ENCODE measurements at regions not wholly inside any gene's neighbourhood (a gene's known extent, or its start where the extent isn't known, plus 50 kb on each side); places are given as distances from the start of the nearest gene placed in this dataset.
A peak's percentile ranks its signal among the peaks of the same experiment; 100 is the strongest.

- Histone ChIP-seq H3K4me1 (ENCODE audit: insufficient read depth, low read length) (peaks cover 5% of the 10 kb centered on the region), H3K27me3 (ENCODE audit: insufficient read depth, low read length) (no peaks in the 10 kb centered on the region), H3K36me3 (ENCODE audit: insufficient read depth, low read length) (no peaks in the 10 kb centered on the region), H2AFZ (ENCODE audit: low read depth, low read length) (no peak overlapping the region), H3K9me3 (ENCODE audit: low read length) (no peaks in the 10 kb centered on the region), H3K4me3 (ENCODE audit: low read length) (no peak overlapping the region)
These were observed 108.1 kb upstream of the POU3F3 start for GRCh38 chr2:104745846-104746245.

- Histone ChIP-seq H3K27me3 (ENCODE audit: insufficient read depth, low read length) (no peaks in the 10 kb centered on the region), H3K9me3 (ENCODE audit: low read length) (no peaks in the 10 kb centered on the region), H2AFZ (ENCODE audit: low read depth, low read length) (no peak overlapping the region), H3K36me3 (ENCODE audit: insufficient read depth, low read length) (no peaks in the 10 kb centered on the region), H3K4me1 (ENCODE audit: insufficient read depth, low read length) (peaks cover 5% of the 10 kb centered on the region), H3K4me3 (ENCODE audit: low read length) (no peak overlapping the region)
These were observed 107.6 kb upstream of the POU3F3 start for GRCh38 chr2:104746299-104746698.

DNA sequence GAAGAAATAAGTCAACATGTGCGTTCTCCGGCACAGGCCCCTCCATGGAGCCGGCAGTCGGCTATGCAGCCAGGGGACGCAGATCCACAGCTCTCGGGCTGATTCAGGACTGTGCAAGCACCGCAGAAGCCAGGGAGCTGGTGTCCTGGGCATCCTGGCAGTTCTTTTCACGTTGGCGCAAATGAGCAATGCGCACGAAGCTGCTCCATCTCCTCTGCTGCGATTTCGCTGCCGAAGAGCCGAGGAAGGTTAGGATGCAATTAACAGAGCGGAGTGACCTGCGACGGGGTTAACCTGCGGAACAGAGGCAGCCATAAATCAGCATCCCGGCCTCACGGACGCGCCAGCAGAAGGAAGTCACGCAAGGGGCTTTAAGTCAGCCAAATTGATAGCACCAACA is 107.1 kb upstream of the POU3F3 start:
- peaks cover 5% of the 10 kb centered on the region for H3K4me1 ChIP-seq (ENCODE audit: insufficient read depth, low read length)
- H3K27me3 ChIP-seq (ENCODE audit: insufficient read depth, low read length), result no peaks in the 10 kb centered on the region
- H3K4me3 ChIP-seq (ENCODE audit: low read length), result no peak overlapping the region
- no peak overlapping the region for H2AFZ ChIP-seq (ENCODE audit: low read depth, low read length)
- no peaks in the 10 kb centered on the region for H3K9me3 ChIP-seq (ENCODE audit: low read length)
- no peaks in the 10 kb centered on the region for H3K36me3 ChIP-seq (ENCODE audit: insufficient read depth, low read length)

- Histone ChIP-seq H3K36me3 (ENCODE audit: insufficient read depth, low read length) (no peaks in the 10 kb centered on the region), H3K4me3 (ENCODE audit: low read length) (no peak overlapping the region), H3K4me1 (ENCODE audit: insufficient read depth, low read length) (peaks cover 5% of the 10 kb centered on the region), H3K9me3 (ENCODE audit: low read length) (no peaks in the 10 kb centered on the region), H2AFZ (ENCODE audit: low read depth, low read length) (no peak overlapping the region), H3K27me3 (ENCODE audit: insufficient read depth, low read length) (no peaks in the 10 kb centered on the region)
These were observed 104.0 kb upstream of the POU3F3 start for GRCh38 chr2:104749856-104750460.

- Histone ChIP-seq H2AFZ (ENCODE audit: low read depth, low read length) (no peak overlapping the region), H3K27me3 (ENCODE audit: insufficient read depth, low read length) (no peaks in the 10 kb centered on the region), H3K9me3 (ENCODE audit: low read length) (no peaks in the 10 kb centered on the region), H3K4me3 (ENCODE audit: low read length) (no peak overlapping the region), H3K36me3 (ENCODE audit: insufficient read depth, low read length) (no peaks in the 10 kb centered on the region), H3K4me1 (ENCODE audit: insufficient read depth, low read length) (peaks cover 13% of the 10 kb centered on the region)
These were observed 101.4 kb upstream of the POU3F3 start for GRCh38 chr2:104752504-104752903.

- Histone ChIP-seq H3K9me3 (ENCODE audit: low read length) (no peaks in the 10 kb centered on the region), H3K4me3 (ENCODE audit: low read length) (no peak overlapping the region), H3K27me3 (ENCODE audit: insufficient read depth, low read length) (no peaks in the 10 kb centered on the region), H3K36me3 (ENCODE audit: insufficient read depth, low read length) (no peaks in the 10 kb centered on the region), H3K4me1 (ENCODE audit: insufficient read depth, low read length) (peaks cover 21% of the 10 kb centered on the region), H2AFZ (ENCODE audit: low read depth, low read length) (no peak overlapping the region)
These were observed 98.7 kb upstream of the POU3F3 start for GRCh38 chr2:104755026-104755878.

DNA sequence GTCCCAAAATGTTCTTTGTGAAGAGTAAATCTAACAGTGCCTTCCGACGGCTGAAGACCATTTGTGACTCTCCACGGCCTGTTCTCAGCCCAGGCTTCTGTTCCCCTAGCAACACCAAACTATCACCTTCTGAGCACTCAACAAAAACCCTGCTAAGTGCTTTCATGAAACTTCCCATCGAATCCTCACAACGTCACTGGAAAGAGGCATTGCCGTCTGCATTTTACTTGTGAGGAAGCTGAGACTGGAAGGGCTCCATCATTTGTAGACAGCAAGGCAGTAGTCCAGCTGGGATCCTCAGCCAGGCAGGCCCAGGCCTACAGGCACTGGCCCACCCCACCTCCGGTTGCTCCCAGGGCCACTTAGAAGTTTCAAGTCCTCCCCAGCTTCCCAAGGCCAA is 97.8 kb upstream of the POU3F3 start:
- H3K4me1 ChIP-seq (ENCODE audit: insufficient read depth, low read length), result peaks cover 21% of the 10 kb centered on the region
- H3K4me3 ChIP-seq (ENCODE audit: low read length), result no peak overlapping the region
- H3K9me3 ChIP-seq (ENCODE audit: low read length), result no peaks in the 10 kb centered on the region
- H3K27me3 ChIP-seq (ENCODE audit: insufficient read depth, low read length), result no peaks in the 10 kb centered on the region
- no peak overlapping the region for H2AFZ ChIP-seq (ENCODE audit: low read depth, low read length)
- no peaks in the 10 kb centered on the region for H3K36me3 ChIP-seq (ENCODE audit: insufficient read depth, low read length)

- peaks cover 21% of the 10 kb centered on the region for H3K4me1 ChIP-seq (ENCODE audit: insufficient read depth, low read length)
- H3K9me3 ChIP-seq (ENCODE audit: low read length), result no peaks in the 10 kb centered on the region
- H3K4me3 ChIP-seq (ENCODE audit: low read length), result no peak overlapping the region
- H3K27me3 ChIP-seq (ENCODE audit: insufficient read depth, low read length), result no peaks in the 10 kb centered on the region
- no peaks in the 10 kb centered on the region for H3K36me3 ChIP-seq (ENCODE audit: insufficient read depth, low read length)
- no peak overlapping the region for H2AFZ ChIP-seq (ENCODE audit: low read depth, low read length)
These were observed 96.9 kb upstream of the POU3F3 start for GRCh38 chr2:104757056-104757455.

DNA sequence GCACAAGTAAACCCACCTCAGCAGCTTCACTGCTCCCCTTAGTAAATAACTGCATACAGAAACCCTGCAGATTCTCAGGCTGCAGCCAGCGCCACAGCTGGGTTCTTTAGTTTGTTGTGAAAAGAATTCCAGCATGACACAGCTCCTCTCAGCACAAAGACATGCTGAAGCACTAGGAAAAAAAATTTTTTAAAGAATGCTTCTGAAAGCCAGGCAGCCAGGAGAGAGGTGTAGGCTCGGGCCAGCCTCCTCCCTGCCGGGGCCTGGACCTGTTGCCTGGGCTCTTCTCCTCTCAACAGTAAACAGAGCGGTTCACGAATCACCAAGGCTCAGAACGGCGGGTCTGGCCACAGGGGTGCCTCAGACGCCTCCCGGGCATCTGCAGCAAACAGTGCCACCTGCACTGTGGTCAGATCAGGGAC is 95.7 kb upstream of the POU3F3 start:
- Histone ChIP-seq H3K27me3 (ENCODE audit: insufficient read depth, low read length) (no peaks in the 10 kb centered on the region), H3K4me1 (ENCODE audit: insufficient read depth, low read length) (peaks cover 21% of the 10 kb centered on the region), H3K36me3 (ENCODE audit: insufficient read depth, low read length) (no peaks in the 10 kb centered on the region), H2AFZ (ENCODE audit: low read depth, low read length) (peak overlapping the region; percentile 59), H3K4me3 (ENCODE audit: low read length) (peak overlapping the region; percentile 42), H3K9me3 (ENCODE audit: low read length) (no peaks in the 10 kb centered on the region)

DNA sequence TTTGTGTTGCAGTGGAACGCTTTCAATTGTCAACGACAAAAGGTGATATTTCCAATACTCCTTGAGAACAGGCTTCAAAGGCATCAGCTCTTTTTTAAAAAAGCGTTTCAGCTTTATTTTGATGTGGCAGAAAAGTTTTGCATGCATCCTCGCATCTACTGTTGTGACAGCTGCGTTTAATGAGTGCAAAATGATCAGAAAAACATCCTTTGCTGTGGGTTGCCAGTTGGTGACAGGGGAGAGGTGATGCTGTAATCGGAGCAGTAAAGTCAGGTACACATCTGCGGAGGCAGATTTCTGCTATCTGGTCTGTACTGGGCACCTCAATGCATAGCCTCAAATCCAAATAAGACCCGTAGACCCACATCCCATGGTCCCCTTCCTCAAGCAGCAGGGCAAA is 91.9 kb upstream of the POU3F3 start:
- Histone ChIP-seq H3K4me1 (ENCODE audit: insufficient read depth, low read length) (peaks cover 22% of the 10 kb centered on the region), H3K9me3 (ENCODE audit: low read length) (no peaks in the 10 kb centered on the region), H3K27me3 (ENCODE audit: insufficient read depth, low read length) (no peaks in the 10 kb centered on the region), H2AFZ (ENCODE audit: low read depth, low read length) (no peak overlapping the region), H3K4me3 (ENCODE audit: low read length) (no peak overlapping the region), H3K36me3 (ENCODE audit: insufficient read depth, low read length) (no peaks in the 10 kb centered on the region)

GRCh38 chr2:104766683-104767082 is 87.2 kb upstream of the POU3F3 start:
- H2AFZ ChIP-seq (ENCODE audit: low read depth, low read length), result no peak overlapping the region
- no peak overlapping the region for H3K4me3 ChIP-seq (ENCODE audit: low read length)

DNA sequence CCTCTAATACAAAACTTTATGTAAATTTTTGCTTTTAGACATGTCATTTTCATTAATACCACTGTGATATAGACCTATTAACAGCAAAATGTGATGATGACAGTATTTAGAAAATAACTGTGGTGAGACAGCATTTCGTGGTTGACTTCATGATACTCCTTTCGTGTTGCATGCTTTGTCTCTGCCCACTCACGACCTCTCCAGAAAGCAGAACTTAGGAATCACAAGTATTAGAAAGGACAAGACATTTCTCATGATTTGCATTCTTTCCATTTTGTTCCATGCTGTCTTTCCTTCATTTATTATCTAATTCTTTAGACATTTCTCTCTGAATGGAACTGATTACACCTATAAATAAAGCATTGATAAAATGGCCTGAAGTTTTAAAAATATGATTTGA is 85.2 kb upstream of the POU3F3 start:
- H3K36me3 ChIP-seq (ENCODE audit: insufficient read depth, low read length), result no peaks in the 10 kb centered on the region
- no peak overlapping the region for H2AFZ ChIP-seq (ENCODE audit: low read depth, low read length)
- H3K27me3 ChIP-seq (ENCODE audit: insufficient read depth, low read length), result no peaks in the 10 kb centered on the region
- peaks cover 7% of the 10 kb centered on the region for H3K9me3 ChIP-seq (ENCODE audit: low read length)
- H3K4me1 ChIP-seq (ENCODE audit: insufficient read depth, low read length), result peaks cover 25% of the 10 kb centered on the region
- no peak overlapping the region for H3K4me3 ChIP-seq (ENCODE audit: low read length)

More at GRCh38 chr2:104766683-104767082, 87.2 kb upstream of the POU3F3 start:
- Histone ChIP-seq H3K4me1 (ENCODE audit: insufficient read depth, low read length) (peaks cover 25% of the 10 kb centered on the region), H3K36me3 (ENCODE audit: insufficient read depth, low read length) (no peaks in the 10 kb centered on the region), H3K27me3 (ENCODE audit: insufficient read depth, low read length) (no peaks in the 10 kb centered on the region), H3K9me3 (ENCODE audit: low read length) (peaks cover 6% of the 10 kb centered on the region)

DNA sequence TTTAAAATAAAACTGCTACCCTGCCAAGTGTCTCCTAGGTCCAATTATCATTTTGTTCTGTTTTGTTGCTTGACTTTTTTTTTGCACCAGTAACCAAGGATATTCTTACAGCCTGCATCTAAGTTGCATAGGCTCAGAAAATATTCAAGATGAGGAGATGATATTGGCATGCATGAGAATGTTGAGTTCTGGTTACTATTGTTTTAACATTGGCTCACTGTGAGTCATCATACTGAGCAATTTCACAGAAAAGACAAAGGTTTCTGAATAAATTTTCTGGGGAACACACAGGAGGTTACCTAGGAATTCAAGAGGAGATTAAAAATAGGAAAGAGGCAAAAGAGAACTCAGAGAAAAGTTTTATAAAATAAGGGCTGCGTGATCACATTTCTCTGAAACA is 84.8 kb upstream of the POU3F3 start:
- H2AFZ ChIP-seq (ENCODE audit: low read depth, low read length), result no peak overlapping the region
- no peaks in the 10 kb centered on the region for H3K36me3 ChIP-seq (ENCODE audit: insufficient read depth, low read length)
- peaks cover 7% of the 10 kb centered on the region for H3K9me3 ChIP-seq (ENCODE audit: low read length)
- H3K27me3 ChIP-seq (ENCODE audit: insufficient read depth, low read length), result no peaks in the 10 kb centered on the region
- H3K4me1 ChIP-seq (ENCODE audit: insufficient read depth, low read length), result peaks cover 25% of the 10 kb centered on the region
- H3K4me3 ChIP-seq (ENCODE audit: low read length), result no peak overlapping the region

All from neuron (in vitro differentiated cells).